ENCODE measurements at regions not wholly inside any gene's neighbourhood (a gene's known extent, or its start where the extent isn't known, plus 50 kb on each side); places are given as distances from the start of the nearest gene placed in this dataset.

DNA sequence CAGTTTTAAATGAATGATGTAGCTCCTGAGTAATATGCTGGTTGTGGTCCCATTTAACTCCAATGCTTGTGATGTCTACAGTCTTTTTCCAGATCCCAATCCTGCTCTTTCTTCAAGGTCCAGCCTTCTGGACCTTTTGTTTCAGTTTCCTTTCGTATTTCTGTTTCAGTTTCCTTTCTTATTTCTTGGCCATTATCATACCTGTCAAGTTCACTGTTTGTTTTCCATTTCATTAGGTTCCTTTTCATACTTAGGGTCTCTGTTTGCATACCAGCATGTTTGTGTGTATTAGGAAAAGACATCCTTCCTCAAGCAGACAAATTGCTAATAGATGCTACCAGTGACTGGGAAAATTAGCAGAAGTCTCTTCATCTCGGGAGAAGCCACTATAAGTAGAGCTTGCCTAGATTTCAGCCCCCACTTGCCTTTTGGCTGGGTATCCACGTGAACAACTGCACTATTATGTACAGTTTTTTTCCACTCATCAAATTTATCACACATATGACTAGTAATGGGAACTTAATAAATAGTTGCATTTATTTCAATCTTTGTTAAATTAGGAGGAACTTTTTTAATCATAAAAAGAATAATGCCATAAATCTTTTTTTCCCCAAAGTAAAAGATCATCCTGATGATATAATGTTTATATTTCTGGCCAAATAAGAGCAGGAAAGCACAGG lies 583.4 kb downstream of the BCKDHB start:
- TF ChIP-seq, protein P1, sequence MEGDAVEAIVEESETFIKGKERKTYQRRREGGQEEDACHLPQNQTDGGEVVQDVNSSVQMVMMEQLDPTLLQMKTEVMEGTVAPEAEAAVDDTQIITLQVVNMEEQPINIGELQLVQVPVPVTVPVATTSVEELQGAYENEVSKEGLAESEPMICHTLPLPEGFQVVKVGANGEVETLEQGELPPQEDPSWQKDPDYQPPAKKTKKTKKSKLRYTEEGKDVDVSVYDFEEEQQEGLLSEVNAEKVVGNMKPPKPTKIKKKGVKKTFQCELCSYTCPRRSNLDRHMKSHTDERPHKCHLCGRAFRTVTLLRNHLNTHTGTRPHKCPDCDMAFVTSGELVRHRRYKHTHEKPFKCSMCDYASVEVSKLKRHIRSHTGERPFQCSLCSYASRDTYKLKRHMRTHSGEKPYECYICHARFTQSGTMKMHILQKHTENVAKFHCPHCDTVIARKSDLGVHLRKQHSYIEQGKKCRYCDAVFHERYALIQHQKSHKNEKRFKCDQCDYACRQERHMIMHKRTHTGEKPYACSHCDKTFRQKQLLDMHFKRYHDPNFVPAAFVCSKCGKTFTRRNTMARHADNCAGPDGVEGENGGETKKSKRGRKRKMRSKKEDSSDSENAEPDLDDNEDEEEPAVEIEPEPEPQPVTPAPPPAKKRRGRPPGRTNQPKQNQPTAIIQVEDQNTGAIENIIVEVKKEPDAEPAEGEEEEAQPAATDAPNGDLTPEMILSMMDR (IDR thresholded peaks at IDR 0.05) = no peak
- TF ChIP-seq POLR2A (IDR thresholded peaks at IDR 0.05) = no peak

Data from testis (tissue), 2 donors.